ENCODE measurements at regions not wholly inside any gene's neighbourhood (a gene's known extent, or its start where the extent isn't known, plus 50 kb on each side); places are given as distances from the start of the nearest gene placed in this dataset.
A peak's percentile ranks its signal among the peaks of the same experiment; 100 is the strongest.

GRCh38 chr16:9261376-9261775 lies 169.9 kb downstream of the HAPSTR1 start (continued):
- TF ChIP-seq JUNB (IDR thresholded peaks at IDR 0.05; ENCODE audit: unreplicated experiment) (no peak), CTCF (conservative IDR thresholded peaks at IDR 0.05; ENCODE audit: low read depth in 2 of 2) (no peak), REST (IDR thresholded peaks at IDR 0.05; ENCODE audit: unreplicated experiment) (no peak)

GRCh38 chr16:9262941-9263715 lies 171.7 kb downstream of the HAPSTR1 start:
- Histone ChIP-seq H3K9me2 (ENCODE audit: insufficient read depth) (0 out of 2 replicates have a peak, but pooled peaks cover 2% of the 10 kb centered on the region), H3K36me3 (ENCODE audit: insufficient read depth) (no peaks in the 10 kb centered on the region), H3K27ac (ENCODE audit: low read depth) (no peak overlapping the region), H3K4me2 (no peak overlapping the region), H2AFZ (no peak overlapping the region), H3K27me3 (ENCODE audit: insufficient read depth) (no peaks in the 10 kb centered on the region), H3K79me2 (replicated peaks; ENCODE audit: insufficient read depth) (no peaks in the 10 kb centered on the region), H3K4me3 (no peak overlapping the region), H4K20me1 (replicated peaks; ENCODE audit: insufficient read depth) (no peaks in the 10 kb centered on the region), H3F3A (replicated peaks; ENCODE audit: low read depth) (no peaks in the 10 kb centered on the region), H3K4me1 (ENCODE audit: insufficient read depth) (no peaks in the 10 kb centered on the region)
- H3K27ac Mint-ChIP-seq: no peak overlapping the region
- H3K4me1 Mint-ChIP-seq: peaks cover 16% of the 10 kb centered on the region
- H3K4me3 Mint-ChIP-seq: no peak overlapping the region
- ATAC-seq (no peak; the same call in 2 of the 3 replicates), DNase-seq (ENCODE audit: low spot score) (peak; percentile 7)
- TF ChIP-seq ETS1 (IDR thresholded peaks at IDR 0.05): no peak
- no peak for TF ChIP-seq REST (IDR thresholded peaks at IDR 0.05; ENCODE audit: unreplicated experiment)
- no peak for TF ChIP-seq POLR2AphosphoS5 (IDR thresholded peaks at IDR 0.05; ENCODE audit: low read depth)
- H3K27me3 Mint-ChIP-seq (ENCODE audit: insufficient read depth, low read depth, poor library complexity): peaks cover 3% of the 10 kb centered on the region
- no peaks in the 10 kb centered on the region for H3K36me3 Mint-ChIP-seq (ENCODE audit: low read depth)
- H3K9me3 Mint-ChIP-seq: no peaks in the 10 kb centered on the region
